ENCODE measurements at regions not wholly inside any gene's neighbourhood (a gene's known extent, or its start where the extent isn't known, plus 50 kb on each side); places are given as distances from the start of the nearest gene placed in this dataset.
"Not testable (repeated sequence)": the region's sequence is repeated elsewhere in the genome, so short reads cannot be mapped to it uniquely, and the experiment has no call there.

DNA sequence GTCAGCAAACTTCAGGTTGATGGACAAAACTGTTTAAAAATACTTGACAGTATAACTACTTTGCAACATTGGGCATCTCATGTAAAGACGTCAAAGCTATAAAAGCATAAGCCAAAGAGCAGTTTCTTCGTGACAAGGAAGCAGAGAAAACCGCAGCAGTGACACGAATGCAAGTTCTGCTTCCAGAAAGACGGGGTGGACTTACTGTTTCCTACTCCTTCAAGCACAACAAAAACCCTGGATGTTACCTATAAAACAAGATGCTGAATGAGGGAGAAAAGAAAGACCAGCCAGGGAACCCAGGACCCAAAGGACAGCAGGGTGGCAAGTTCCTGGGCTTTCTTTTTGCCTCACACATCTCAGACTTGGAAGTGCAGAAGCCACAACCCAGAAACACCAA is 98.0 kb downstream of the DLL1 start:
- no peak for DNase-seq

DNA sequence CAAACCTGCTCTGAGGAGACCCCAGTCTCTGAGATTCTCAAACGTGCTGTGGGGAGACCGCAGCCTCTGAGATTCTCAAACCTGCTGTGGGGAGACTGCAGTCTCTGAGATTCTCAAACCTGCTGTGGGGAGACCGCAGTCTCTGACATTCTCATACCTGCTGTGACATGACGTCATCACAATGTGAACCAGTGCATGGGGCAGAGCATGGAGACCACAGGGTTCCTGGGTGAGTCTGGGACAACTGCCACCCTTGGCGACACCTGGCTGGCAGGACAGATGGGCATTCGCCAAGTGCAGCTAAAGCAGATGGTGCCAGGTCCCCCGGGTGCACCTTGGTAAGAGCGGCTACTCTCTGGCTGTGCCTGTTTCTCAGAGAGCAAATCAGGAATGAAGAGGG is 98.8 kb downstream of the DLL1 start:
- DNase-seq, result not testable (repeated sequence)

DNA sequence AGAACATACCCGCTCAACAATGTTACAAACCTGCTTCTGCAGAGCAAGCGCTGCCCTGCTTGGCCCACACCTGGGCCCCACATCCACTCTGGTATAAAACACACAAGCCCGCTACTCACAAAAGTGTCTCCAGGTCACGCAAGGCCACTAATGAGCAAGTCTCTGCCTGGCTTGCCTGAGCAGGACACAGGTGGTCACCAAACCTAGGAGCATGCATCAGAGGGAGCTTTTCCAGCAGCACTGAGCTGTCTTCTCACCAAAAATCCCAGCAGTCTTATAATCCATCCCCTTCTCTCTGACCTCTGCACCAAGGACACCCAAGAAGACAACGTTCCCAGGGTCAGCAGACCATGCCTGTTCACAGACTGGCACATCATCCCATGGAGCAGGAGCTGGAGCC is 100.8 kb downstream of the DLL1 start:
- DNase-seq, result no peak

DNA sequence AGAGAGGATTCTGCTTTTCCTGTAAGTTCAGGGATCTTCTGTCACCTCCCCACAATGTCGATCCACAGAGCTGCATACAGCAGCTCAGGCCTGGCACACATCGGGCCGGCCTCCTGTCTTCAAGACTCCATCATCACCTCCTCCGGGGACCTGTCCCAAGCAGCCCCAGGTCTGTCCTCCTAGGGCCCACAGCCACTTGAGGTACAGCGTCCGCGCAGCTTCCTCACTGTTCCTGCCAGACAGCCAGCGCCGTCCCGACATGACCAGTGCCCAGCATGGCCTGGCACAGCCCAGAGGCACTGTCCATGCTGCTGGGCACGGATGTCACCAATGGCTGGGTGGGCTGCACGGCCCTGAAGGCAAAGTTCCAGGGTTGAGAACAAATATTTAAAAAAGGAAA is 101.6 kb downstream of the DLL1 start:
- no peak for DNase-seq

DNA sequence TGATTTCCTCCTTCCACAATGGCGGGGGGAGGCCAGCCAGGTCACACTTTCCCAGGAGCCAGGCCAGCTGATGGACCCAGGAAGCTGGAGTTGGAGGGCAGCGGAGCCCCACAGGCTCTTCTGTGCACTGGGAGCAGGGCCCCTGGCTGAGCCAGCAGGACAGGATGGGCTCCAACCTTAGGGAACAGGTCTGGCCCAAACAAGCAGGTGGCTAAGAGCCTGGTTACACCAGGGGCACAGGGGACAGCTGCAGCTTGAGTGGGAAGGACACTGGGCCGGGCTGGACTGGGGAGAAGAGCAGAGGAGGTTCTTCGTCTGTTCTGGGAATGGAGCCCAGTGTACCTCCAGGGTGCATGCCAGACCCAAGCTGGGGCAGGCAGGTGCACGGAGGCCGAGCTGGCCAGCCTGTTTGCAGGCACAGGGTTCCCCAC is 102.3 kb downstream of the DLL1 start:
- DNase-seq, result no peak

DNA sequence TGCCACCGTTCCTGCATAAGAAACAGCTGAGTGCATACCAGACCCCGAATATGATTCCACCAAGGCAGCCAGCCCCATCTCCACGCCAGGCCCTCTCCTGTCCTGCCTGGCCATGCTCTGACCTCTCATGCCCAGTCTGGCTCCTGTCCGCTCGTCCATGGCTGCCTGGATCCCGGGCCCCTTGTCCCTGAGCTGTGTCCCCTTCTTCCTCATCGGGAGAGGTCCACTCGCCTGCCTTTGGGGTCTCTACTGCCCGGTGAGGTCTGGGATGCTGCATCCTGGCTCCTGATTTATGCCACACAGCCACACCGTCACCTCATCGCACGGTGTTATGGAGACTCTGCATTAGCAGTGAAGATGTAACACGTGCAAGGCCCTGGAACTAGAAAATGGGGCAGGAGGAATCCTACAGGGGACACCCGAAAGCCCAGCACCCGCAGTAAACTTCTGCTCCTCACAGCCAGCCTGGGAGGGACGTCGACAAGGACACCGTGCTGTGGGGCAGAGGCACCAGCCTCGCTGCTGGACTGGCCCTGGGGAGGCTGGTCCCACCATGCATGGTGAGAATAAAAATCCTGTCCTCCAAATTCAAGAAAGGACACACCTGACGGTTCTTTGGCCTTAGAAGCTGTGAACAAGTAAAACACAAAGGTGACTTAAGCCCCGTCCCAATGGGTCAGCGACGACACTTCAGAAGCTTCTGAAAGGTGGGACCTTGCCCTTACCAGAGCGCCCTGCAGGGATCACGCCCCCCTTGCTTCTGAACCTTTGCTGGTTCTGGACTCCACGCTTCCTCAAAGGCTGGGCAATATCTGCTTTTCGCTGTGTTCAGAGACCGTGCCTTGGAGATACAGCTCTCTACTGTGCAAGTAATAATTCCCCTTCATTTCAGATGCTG is 103.0 kb downstream of the DLL1 start:
- no peak for DNase-seq

DNA sequence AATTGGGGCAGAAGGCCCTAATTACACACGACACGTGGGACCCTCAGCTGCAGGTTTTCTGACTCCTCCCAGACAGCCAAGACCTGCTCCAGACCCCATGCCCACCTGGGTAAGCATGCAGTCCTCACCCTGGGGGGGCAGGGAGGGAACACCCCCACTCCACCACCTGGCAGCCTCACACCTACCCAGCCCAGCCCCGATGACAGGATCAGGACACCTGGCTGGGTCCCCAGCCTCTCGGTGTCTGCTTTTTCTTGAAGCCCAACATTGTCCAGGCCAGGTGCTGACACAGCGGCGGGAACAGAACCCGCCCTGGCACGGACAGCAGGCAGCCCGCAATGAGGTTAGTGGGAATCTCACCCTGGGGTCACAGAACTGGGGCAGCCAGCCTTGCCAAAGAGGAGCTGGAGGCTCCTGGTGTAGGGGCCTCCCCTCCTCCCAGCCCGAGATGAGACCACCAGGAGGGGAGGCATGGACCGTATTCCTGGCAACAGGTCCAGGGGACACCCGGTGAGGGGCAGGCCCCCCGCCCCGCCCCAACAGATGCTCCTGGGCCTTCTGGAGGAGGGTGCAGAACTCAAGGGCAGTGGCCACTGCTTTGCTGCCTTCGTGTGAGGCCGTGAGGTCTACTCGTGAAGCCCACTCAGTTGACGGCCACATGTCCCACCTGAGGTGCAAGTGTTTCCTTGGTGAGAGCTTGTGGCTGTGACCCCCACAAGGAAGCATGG is 103.8 kb downstream of the DLL1 start:
- no peak for DNase-seq

DNA sequence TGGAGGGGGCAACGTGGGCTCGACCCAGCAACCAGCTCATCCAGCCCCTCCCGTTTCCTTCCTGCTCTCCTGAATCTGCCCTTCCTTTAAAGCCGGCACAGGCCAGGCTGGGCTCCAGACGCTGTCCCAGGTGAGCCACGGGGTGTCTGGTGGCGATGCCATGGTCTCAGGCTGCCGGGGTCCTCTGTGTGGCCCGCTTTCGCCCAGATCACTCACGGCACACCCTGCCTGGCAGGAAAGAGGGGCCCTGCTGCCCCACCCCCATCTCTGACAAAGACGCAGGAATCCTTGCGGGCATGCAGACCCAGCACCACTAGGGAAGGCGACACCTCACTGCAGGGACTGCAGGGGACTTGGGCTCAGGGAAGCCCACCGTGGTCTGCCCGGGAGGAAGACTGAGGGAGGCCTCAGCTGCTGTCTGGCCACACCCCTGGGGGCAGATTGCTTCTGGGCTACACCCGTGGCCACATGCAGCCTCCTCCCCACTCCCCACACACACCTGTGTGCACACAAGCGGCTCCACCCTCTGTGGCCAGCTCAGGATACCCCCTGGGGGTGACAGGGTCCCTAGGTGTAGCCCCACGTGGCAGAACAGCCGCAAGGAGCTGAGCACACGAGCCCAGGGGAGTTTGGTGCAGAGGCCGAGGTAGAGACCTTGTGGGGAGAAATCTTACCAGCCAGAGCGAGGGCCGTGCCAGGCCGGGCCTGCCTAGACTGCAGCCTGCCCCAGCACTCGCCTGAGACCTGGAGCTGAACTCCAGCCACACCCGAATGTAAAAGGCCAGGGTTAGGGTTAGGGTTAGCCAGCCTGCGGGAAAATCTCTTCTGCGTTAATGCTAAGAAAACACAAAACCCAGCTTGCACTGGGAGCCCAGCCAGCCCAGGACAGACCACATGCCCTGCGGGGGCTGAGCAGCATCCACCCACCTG is 104.6 kb downstream of the DLL1 start:
- no peak for DNase-seq

DNA sequence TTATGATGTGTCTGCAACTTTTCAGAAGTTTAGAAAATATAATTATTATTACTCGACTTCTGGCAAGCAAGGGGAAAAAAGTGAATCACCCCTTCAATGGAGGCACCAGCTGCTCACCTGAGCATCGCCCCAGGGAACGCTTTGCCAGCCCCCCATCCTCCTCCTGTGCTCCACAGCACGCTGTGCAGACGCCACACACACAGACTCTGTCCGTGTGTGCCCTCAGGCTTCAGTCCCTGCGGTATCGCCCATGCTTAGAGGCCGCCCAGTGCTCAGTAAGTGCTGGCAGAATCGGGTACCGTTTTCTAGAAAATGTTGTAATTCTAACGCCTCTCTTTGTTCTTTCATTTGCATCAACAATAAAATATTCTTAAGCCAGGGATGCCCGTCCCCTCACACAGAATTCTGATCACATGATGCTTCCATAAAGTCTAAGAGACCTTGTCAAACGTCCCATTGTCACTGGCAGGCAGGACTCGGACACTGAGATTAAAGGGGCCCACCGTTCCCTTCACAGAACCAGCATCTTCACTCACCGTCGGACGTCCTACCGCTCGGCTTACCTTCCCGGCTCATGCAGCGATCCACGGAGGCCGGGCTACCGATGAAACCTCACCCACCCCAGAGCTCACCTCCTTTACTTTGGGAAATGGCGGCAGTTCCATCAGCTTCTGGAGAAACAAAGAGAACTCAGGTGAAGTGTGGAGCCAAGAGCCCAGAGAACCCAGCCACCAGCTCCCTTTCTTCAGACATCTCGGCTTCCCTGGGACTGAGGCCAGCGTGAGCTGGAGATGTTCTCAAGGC is 105.5 kb downstream of the DLL1 start:
- no peak for DNase-seq

DNA sequence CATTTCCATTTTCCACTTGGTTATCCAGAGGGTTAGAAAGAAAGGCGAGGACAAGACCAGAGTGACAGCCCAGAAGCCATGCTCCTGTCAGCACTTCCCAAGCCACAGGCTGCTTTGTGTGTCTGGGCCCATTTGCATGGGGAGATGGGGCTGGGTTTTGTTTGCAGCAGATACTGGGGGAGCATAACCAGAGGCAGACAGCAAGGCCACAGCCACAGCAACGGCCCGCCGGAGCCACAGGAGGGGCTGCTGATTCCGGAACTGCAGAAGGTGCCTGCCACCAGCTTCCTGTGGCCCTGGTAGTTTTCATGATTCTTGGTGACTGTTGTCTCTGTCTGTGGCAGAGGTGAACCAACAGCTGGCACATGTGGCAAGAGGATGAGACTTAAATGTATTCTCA is 106.6 kb downstream of the DLL1 start:
- no peak for DNase-seq

DNA sequence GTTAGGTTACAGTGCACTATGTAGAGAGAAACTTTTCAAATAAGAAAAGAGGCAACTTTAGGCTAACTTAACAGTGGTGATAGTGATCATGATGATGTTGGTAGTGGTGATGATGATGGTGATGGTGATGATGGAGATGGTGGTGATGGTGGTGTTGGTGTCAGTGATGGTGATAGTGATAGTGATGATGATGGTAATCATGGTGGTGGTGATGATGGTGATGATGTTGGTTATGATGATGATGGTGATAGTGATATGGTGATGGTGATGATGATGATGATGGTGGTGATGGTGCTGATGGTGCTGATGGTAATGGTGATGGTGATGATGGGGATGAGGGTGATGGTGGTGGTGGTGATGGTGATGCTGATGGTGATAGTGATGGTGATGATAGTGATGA is 107.4 kb downstream of the DLL1 start:
- DNase-seq, result no peak

DNA sequence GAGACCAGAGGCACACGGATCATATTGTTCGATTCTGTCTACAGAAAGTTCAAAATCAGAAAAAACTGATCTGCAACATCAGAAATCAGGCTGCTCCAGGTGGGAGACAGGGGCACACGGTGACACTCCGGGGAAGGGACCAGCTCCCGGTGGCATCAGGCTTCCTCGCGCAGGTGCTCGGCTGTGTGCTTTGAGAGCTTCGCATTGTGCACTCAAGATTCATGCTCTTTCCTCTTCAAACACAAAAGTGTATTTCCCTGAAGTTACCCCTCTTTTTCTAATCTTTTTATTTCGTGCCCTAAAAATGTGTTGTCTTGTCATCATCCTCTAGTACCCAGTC is 108.1 kb downstream of the DLL1 start:
- no peak for DNase-seq

DNA sequence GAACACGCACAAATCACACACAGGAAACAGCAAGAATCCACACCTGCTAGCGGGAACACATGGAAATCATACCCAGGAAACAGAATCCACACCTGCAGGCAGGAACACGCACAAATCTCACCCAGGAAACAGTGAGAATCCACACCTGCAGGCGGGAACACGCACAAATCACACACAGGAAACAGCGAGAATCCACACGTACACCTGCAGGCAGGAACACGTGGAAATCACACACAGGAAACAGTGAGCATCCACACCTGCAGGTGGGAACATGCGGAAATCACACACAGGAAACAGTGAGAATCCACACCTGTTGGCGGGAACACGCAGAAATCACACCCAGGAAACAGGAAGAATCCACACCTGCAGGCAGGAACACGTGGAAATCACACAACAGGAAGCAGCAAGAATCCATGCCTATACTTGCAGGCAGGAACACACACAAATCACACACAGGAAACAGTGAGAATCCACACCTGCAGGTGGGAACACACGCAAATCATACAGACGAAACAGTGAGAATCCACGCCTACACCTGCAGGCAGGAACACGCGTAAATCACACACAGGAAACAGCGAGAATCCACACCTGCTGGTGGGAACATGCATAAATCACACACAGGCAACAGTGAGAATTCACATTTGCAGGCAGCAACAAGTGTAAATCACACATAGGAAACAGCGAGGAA is 108.6 kb downstream of the DLL1 start:
- DNase-seq, result no peak

DNA sequence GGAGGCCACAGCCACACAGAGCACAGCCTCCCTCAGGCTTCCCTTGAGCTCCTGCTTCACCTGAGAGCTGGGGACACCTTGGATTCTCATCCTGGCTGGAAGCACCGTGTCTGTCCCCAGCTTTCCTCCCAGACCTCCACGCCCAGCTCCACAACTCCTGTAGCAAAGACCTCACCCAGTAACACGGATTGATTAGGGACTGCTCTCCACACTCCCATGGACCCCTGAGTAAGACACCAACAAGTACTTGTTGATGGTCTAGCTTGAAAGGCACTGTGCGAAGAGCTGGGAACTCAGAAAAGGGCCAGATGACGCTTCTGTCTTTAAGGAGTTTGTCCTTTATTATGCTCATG is 109.6 kb downstream of the DLL1 start:
- DNase-seq, result no peak

DNA sequence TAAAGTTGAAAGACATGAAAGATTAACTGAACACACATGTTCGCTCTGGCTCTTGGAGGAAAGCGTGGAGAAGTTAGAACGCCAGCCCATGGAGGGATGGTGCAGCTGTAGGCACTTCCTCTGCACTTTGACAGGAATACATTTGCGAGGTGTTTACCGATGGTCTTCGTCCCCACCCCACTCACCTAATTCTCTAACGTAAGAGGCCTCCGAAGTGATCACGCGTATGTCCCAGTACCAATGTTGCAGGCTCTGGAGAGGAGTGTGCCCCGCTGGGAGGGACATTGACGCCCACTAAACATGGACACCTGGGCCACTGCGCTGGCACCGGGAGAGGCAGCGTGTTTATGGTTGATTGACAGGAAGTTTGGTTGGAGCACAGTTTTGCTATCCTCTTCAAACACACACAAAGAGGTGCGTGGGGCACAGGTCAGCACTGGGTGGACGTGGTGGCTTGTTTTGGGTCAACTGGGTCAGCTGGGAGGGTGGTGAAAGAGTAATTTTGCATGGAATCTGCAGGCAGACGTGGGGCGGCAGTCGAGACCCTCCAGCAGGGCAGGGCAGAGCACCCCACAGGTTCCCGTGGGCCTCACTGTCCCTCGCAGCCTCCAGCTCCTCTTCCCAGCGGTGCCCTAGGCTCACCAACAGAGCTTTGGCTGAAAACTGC is 110.1 kb downstream of the DLL1 start:
- no peak for DNase-seq

DNA sequence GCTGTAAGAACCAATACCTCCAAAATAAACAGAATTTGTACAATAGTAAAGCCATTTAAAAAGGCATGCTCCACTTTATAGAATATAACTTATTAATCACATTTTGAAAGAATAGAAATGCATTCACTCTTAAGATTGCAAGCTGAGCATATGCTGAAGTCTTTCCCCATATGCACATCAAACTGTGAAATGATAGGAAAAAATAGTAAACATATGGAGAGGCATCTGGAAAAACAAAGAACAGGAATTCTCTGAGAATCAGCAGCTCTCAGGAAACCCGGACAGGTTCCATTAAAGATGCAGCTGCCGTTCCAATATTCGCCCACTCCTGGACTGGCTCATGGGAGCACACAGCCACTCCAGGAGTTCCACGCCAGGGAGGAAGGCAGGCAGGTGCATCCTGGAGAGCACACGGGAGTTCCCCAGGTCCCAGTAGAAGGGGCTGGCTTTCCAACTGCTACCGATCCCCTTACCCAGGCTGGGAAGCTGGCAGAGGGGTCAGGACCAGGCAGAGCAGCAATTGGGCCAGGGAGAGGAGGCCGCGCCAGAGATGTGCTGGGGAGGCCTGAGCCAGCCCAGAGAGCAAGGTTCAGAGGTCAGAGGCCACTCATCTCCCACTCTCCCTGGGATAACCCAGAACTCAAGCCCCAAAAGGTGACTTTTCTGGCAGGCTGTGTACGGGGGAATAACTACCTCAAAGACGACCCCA is 111.1 kb downstream of the DLL1 start:
- DNase-seq, result no peak

DNA sequence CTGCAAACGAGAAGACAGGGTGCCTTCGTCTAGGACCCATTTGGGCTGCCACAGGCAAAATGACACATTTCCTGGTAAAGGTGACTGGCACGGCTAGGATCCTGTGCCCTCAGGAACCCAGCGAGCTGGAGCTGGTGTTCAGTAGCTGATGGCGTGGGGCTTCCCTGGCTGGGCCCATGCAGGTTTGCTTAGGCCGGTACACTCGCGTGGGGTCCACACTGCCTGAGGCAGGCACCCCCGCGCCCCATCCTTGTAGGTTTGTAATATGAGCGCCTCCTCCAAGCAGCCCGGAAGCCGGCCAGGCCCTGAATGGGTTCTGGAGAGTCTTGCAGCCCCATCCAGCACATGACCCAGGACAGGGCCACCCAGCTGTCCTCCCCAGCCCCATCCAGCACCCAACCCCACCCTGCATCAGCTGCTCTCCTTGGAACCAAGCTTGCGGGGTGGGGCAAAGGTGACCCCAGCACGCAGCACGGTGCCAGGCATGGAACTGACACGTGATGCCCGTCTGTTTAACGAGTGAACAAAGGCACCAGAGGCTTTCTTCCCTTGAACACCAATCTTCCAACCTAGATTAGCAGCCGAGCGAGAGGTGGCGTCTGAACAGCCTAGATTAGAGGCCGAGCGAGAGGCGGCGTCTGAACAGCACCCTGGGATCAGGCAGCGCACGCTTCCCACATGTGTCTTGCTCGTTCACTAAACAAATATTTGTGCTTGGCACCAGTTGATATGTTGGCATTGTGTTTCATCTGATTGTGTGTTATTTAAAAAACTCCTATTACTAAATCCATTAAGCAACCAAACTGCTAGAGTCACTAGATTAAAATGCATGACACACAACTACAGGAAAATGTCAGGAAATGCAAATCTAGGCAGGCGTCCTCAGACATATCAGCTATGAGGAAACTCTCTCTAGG is 112.1 kb downstream of the DLL1 start:
- no peak for DNase-seq

DNA sequence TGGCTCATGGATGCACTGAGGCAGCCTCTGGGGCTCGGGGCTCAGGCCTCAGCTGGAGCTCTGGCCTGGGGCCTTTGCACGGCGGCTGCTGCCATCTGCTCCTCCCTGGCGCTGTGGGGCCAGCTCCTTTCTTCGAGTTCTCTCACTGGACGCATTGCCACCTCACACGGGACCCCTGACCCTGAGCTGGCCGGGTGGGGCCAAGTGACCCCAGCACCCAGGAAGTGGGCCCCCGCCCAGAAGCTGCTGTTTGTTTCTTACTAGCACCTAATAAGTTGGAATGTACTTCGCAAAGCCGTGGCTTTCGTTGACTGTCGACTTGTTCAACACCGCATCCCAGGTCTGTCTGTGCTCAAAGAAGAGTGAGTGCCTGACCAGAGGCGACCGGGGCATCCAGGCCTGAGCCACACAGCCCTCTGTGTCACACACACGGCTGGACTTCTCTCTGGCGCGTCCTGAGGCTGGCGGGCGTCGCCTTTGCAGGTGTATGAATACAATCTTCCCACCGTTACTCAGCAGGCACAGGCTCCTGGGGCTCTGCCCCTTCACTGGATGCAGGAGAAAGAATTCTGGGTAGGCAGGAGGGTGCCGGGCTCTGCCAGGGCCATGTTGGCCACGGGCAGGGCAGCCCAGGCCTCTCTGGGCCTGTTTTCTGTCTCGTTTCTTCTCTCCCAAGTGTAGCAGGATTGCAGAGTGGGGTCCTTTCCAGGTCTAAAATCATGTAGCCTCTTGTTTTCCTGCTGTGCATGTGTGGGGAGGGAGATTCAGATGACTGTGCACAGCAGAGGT is 112.9 kb downstream of the DLL1 start:
- DNase-seq, result no peak

Data from KG1 (cell line).